SK-N-SH (cell line): ENCODE measurements at regions not wholly inside any gene's neighbourhood (a gene's known extent, or its start where the extent isn't known, plus 50 kb on each side); places are given as distances from the start of the nearest gene placed in this dataset.

ENCODE experiments used
- CHD2 ChIP-seq: fragments of 150-350 bp; IDR thresholded peaks from 2 replicates; pipeline ENCODE4 v1.6.1; 2018; ENCODE audit warnings: low read length; ENCODE audit not compliant: partially characterized antibody
- ELF1 ChIP-seq: IDR thresholded peaks from 2 replicates; pipeline ENCODE4 v1.4.0; 2012
- EZH2phosphoT487 ChIP-seq: fragments of 200-600 bp; sonication (generic); IDR thresholded peaks from 2 replicates; pipeline ENCODE4 v1.6.1; 2017; ENCODE audit warnings: low read depth, mixed run types, mild to moderate bottlenecking, antibody characterized with exemption, moderate library complexity, borderline replicate concordance
- FOSL2 ChIP-seq: IDR thresholded peaks from 2 replicates; pipeline ENCODE4 v1.4.0; 2012; ENCODE audit warnings: low read depth, mild to moderate bottlenecking, moderate library complexity, borderline replicate concordance
- MEF2A ChIP-seq: IDR thresholded peaks from 2 replicates; pipeline ENCODE4 v1.4.0; 2012; ENCODE audit warnings: low read depth, borderline replicate concordance
- NFIC ChIP-seq: IDR thresholded peaks from 2 replicates; pipeline ENCODE4 v1.4.0; 2012; ENCODE audit warnings: borderline replicate concordance
- POLR2AphosphoS5 ChIP-seq: IDR thresholded peaks from 2 replicates; pipeline ENCODE4 v1.6.1; 2012; ENCODE audit warnings: low read depth, low read length
- RCOR1 ChIP-seq: fragments of 150-350 bp; IDR thresholded peaks from 2 replicates; pipeline ENCODE4 v1.6.1; 2017; ENCODE audit warnings: antibody characterized with exemption, low read length
- SIN3A ChIP-seq: IDR thresholded peaks from 2 replicates; pipeline ENCODE4 v1.6.1; 2012; ENCODE audit warnings: low read depth, mild to moderate bottlenecking, low read length, moderate library complexity, borderline replicate concordance
- USF2 ChIP-seq: fragments of 150-350 bp; IDR thresholded peaks from 2 replicates; pipeline ENCODE4 v1.6.1; 2017; ENCODE audit warnings: antibody characterized with exemption, low read length, low read depth, borderline replicate concordance
- YY1 ChIP-seq: IDR thresholded peaks from 2 replicates; pipeline ENCODE4 v1.4.0; 2012; ENCODE audit warnings: low read depth, mild to moderate bottlenecking
- TF ChIP-seq, protein P1 (sequence below): fragments of 200-600 bp; sonication (generic); IDR thresholded peaks from 2 replicates; pipeline ENCODE4 v1.6.1; 2017; ENCODE audit warnings: antibody characterized with exemption, mild to moderate bottlenecking, moderate library complexity

DNA sequence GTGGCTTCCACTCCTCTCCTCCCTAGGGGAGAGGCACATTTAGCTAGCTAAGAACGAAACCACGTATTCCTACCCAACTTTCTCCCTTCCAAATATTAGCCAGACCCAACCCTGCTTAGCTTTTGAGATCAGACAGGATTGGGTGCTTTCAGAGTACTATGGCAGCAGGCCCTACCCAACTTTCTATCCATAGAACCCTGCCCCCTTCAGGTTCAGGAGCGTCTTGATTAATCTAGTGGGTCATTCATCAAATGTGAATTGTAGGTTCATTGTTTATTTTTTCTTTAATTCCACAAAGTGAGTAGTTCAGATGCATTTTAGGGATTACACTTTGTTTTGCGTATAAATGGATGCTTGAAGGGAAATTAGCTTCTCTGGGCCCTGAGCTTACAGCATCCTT lies 188.3 kb downstream of the MIB1 start:
- TF ChIP-seq, protein P1, sequence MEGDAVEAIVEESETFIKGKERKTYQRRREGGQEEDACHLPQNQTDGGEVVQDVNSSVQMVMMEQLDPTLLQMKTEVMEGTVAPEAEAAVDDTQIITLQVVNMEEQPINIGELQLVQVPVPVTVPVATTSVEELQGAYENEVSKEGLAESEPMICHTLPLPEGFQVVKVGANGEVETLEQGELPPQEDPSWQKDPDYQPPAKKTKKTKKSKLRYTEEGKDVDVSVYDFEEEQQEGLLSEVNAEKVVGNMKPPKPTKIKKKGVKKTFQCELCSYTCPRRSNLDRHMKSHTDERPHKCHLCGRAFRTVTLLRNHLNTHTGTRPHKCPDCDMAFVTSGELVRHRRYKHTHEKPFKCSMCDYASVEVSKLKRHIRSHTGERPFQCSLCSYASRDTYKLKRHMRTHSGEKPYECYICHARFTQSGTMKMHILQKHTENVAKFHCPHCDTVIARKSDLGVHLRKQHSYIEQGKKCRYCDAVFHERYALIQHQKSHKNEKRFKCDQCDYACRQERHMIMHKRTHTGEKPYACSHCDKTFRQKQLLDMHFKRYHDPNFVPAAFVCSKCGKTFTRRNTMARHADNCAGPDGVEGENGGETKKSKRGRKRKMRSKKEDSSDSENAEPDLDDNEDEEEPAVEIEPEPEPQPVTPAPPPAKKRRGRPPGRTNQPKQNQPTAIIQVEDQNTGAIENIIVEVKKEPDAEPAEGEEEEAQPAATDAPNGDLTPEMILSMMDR, result no peak
- TF ChIP-seq ELF1, result no peak
- TF ChIP-seq FOSL2, result no peak
- no peak for TF ChIP-seq POLR2AphosphoS5
- no peak for TF ChIP-seq MEF2A
- TF ChIP-seq EZH2phosphoT487, result no peak
- TF ChIP-seq RCOR1, result no peak
- no peak for TF ChIP-seq CHD2
- TF ChIP-seq SIN3A, result no peak
- no peak for TF ChIP-seq USF2
- TF ChIP-seq NFIC, result no peak
- no peak for TF ChIP-seq YY1
